ENCODE measurements at regions not wholly inside any gene's neighbourhood (a gene's known extent, or its start where the extent isn't known, plus 50 kb on each side); places are given as distances from the start of the nearest gene placed in this dataset.

GRCh38 chr2:42928692-42929545 lies 136.5 kb upstream of the HAAO start:
- intact Hi-C loops (cut with DNase I, micrococcal nuclease) = no loop called here
- DNase-seq (peak; percentile 66 to 79 (median 72)), ATAC-seq (peak; percentile 47)
- Histone ChIP-seq H3K36me3 (ENCODE audit: low read depth) (no peaks in the 10 kb centered on the region), H3K4me3 (no peak overlapping the region), H3K4me1 (ENCODE audit: low read depth) (peaks cover 73% of the 10 kb centered on the region), H3K9me3 (no peaks in the 10 kb centered on the region)
- TF ChIP-seq CTCF (IDR thresholded peaks at IDR 0.05) = peak; percentile 18

GRCh38 chr2:42928161-42928691 lies 135.8 kb upstream of the HAAO start:
- Histone ChIP-seq H3K4me3 (no peak overlapping the region), H3K9me3 (no peaks in the 10 kb centered on the region), H3K4me1 (ENCODE audit: low read depth) (peaks cover 80% of the 10 kb centered on the region), H3K36me3 (ENCODE audit: low read depth) (no peaks in the 10 kb centered on the region)
- intact Hi-C loops (cut with DNase I, micrococcal nuclease) = no loop called here
- DNase-seq (peak in 1 of 3 donors; percentile 83), ATAC-seq (peak; percentile 9)
- no peak for TF ChIP-seq CTCF (IDR thresholded peaks at IDR 0.05)

- no peak overlapping the region for H3K4me3 ChIP-seq
- intact Hi-C loops (cut with DNase I, micrococcal nuclease) = no loop called here
- H3K9me3 ChIP-seq = no peaks in the 10 kb centered on the region
- no peaks in the 10 kb centered on the region for H3K36me3 ChIP-seq (ENCODE audit: low read depth)
- DNase-seq = no peak
- ATAC-seq = peak; percentile 18
- TF ChIP-seq CTCF (IDR thresholded peaks at IDR 0.05) = no peak
- H3K4me1 ChIP-seq (ENCODE audit: low read depth) = peaks cover 86% of the 10 kb centered on the region
Observed at GRCh38 chr2:42927334-42928160, 135.2 kb upstream of the HAAO start.

GRCh38 chr2:42926434-42927333 lies 134.3 kb upstream of the HAAO start:
- intact Hi-C loops (cut with DNase I, micrococcal nuclease) = no loop called here
- no peak for TF ChIP-seq CTCF (IDR thresholded peaks at IDR 0.05)
- Histone ChIP-seq H3K36me3 (ENCODE audit: low read depth) (no peaks in the 10 kb centered on the region), H3K9me3 (no peaks in the 10 kb centered on the region), H3K4me3 (no peak overlapping the region), H3K4me1 (ENCODE audit: low read depth) (peaks cover 86% of the 10 kb centered on the region)
- ATAC-seq (peak; percentile 52), DNase-seq (peak; percentile 69 to 76 (median 75))
